ENCODE measurements at regions not wholly inside any gene's neighbourhood (a gene's known extent, or its start where the extent isn't known, plus 50 kb on each side); places are given as distances from the start of the nearest gene placed in this dataset.

DNA sequence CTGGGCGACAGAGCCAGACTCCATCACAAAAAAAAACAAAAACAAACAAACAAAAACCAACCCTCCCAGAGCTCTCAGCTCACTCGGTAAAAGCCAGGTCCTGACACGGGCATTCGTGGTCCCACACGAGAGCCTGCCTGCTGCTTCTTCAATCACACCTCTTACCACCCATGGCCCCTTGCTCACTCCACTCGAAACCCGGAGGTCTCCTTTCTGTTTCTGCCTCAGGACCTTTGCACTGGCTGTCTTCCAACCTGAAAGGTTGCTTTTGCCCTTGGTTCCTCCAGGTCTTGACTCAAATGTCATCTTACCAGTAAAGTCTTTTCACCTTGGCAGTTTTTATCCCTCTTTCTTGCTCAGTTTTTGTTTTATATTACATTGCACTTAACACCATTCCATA, 169.6 kb downstream of the EVX1 start:
- 86 to 91% methylated on average over 7 of the region's 7 CpGs for WGBS, 2 donors
- Histone ChIP-seq H3K4me3 (no peak overlapping the region), H3K27me3 (no peaks in the 10 kb centered on the region), H3K27ac (no peak overlapping the region), H3K9me3 (no peaks in the 10 kb centered on the region), H3K4me1 (no peaks in the 10 kb centered on the region), H3K36me3 (no peaks in the 10 kb centered on the region)
- DNase-seq (ENCODE audit: low spot score in 2 of 2), result no peak
- TF ChIP-seq EP300 (IDR thresholded peaks at IDR 0.05), result no peak
- TF ChIP-seq POLR2A (IDR thresholded peaks at IDR 0.05), result no peak
- TF ChIP-seq, protein P1, sequence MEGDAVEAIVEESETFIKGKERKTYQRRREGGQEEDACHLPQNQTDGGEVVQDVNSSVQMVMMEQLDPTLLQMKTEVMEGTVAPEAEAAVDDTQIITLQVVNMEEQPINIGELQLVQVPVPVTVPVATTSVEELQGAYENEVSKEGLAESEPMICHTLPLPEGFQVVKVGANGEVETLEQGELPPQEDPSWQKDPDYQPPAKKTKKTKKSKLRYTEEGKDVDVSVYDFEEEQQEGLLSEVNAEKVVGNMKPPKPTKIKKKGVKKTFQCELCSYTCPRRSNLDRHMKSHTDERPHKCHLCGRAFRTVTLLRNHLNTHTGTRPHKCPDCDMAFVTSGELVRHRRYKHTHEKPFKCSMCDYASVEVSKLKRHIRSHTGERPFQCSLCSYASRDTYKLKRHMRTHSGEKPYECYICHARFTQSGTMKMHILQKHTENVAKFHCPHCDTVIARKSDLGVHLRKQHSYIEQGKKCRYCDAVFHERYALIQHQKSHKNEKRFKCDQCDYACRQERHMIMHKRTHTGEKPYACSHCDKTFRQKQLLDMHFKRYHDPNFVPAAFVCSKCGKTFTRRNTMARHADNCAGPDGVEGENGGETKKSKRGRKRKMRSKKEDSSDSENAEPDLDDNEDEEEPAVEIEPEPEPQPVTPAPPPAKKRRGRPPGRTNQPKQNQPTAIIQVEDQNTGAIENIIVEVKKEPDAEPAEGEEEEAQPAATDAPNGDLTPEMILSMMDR (IDR thresholded peaks at IDR 0.05), result no peak

- Histone ChIP-seq H3K36me3 (no peaks in the 10 kb centered on the region), H3K9me3 (no peaks in the 10 kb centered on the region), H3K27me3 (no peaks in the 10 kb centered on the region), H3K4me1 (no peaks in the 10 kb centered on the region), H3K27ac (no peak overlapping the region), H3K4me3 (no peak overlapping the region)
- TF ChIP-seq, protein P1 (IDR thresholded peaks at IDR 0.05), result no peak
- 60 to 79% methylated on average over 3 of the region's 3 CpGs for WGBS, 2 donors
- DNase-seq (ENCODE audit: low spot score in 2 of 2), result no peak
Measured at GRCh38 chr7:27418541-27418940, 175.9 kb downstream of the EVX1 start.

DNA sequence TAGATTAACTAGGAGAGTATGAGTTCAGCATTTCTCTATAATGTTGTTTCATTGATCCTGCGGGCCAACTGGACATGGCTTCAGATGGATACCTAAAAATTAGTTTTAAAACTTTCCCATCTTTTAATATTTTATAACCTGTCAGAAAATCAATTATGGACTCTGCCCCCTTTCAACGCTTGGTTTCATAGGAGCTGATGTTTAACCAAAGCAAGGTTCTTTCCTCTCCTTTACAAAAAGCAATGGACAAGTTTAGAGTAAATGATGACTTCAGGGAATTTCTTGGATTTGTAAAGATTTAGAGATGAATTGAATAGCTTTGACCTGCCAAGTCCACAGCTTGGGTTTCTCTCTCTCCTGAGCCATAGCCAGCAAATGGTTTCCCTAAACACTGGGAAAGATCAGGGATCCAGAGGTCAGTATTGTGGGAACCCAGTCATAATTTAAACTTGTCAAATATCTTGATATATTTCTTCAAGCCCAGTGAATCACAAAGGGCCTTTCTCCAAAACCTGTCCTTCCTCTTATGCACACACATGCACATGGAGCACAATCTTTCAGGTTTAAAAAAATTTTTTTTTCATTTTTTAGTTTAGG, 177.1 kb downstream of the EVX1 start:
- H3K4me1 ChIP-seq, result no peaks in the 10 kb centered on the region
- H3K27ac ChIP-seq, result no peak overlapping the region
- TF ChIP-seq POLR2A (IDR thresholded peaks at IDR 0.05) (no peak), EP300 (IDR thresholded peaks at IDR 0.05) (no peak)
- TF ChIP-seq, protein P1 (IDR thresholded peaks at IDR 0.05), result no peak
- H3K27me3 ChIP-seq, result no peaks in the 10 kb centered on the region
- no peak overlapping the region for H3K4me3 ChIP-seq
- H3K9me3 ChIP-seq, result no peaks in the 10 kb centered on the region
- no peaks in the 10 kb centered on the region for H3K36me3 ChIP-seq
- WGBS, 2 donors, result 87 to 90% methylated on average over 2 of the region's 2 CpGs
- no peak for DNase-seq (ENCODE audit: low spot score in 2 of 2)

DNA sequence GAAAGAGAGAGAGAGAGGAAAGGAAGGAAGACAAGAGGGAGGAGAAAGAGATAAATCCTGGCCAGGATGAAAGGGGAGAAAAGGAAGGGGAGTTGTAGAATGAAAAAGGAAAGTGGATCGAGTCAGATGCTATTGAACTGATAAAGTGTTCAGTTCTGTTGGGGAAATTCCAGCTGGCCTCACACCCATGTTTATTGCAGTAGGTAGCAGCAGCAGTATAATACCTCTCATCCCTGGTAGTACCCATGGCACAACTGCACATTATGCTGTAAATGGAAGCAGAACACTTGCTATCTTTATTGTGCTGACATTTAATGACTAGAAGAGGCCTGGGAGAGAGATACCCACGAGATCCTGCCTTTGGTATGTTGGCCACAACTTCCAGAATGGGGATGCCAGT, 178.1 kb downstream of the EVX1 start:
- Histone ChIP-seq H3K27me3 (no peaks in the 10 kb centered on the region), H3K36me3 (no peaks in the 10 kb centered on the region), H3K27ac (no peak overlapping the region), H3K4me1 (no peaks in the 10 kb centered on the region), H3K4me3 (no peak overlapping the region), H3K9me3 (peaks cover 0 to 1% (median 0%) of the 10 kb centered on the region in 4 donors)
- no peak for TF ChIP-seq EP300 (IDR thresholded peaks at IDR 0.05)
- TF ChIP-seq, protein P1 (IDR thresholded peaks at IDR 0.05), result no peak
- no peak for TF ChIP-seq POLR2A (IDR thresholded peaks at IDR 0.05)
- 59 to 68% methylated on average over 2 of the region's 2 CpGs for WGBS, 2 donors
- no peak for DNase-seq (ENCODE audit: low spot score in 2 of 2)

DNA sequence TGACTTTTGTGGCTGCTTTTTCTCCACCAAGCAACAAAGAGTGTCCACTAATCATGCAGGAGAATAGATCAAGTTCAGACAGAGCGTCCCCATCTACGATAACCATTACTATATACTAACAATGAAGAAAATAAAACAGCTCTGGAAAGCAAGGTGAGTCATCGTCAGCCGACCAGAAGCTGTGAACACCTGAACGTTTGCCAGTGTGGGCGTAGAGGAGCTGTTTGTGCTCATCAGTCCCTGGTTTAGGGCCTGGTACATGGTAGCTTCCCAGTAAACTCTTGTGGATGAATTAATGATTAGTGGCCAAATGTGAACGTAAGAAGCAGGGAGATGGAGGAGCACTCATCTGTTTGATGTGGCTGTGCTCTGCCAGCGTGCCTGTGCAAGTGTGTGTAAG, 180.7 kb downstream of the EVX1 start:
- no peak overlapping the region for H3K4me3 ChIP-seq
- no peaks in the 10 kb centered on the region for H3K4me1 ChIP-seq
- no peak for TF ChIP-seq EP300 (IDR thresholded peaks at IDR 0.05)
- TF ChIP-seq, protein P1 (IDR thresholded peaks at IDR 0.05), result no peak
- TF ChIP-seq POLR2A (IDR thresholded peaks at IDR 0.05), result no peak
- no peaks in the 10 kb centered on the region for H3K27me3 ChIP-seq
- H3K27ac ChIP-seq, result no peak overlapping the region
- H3K9me3 ChIP-seq, result peaks cover 0 to 10% (median 0%) of the 10 kb centered on the region in 4 donors
- DNase-seq (ENCODE audit: low spot score in 2 of 2), result no peak
- WGBS, 2 donors, result 84 to 85% methylated on average over 8 of the region's 8 CpGs
- H3K36me3 ChIP-seq, result no peaks in the 10 kb centered on the region
